NCI-H2107 (cell line): ENCODE measurements at regions not wholly inside any gene's neighbourhood (a gene's known extent, or its start where the extent isn't known, plus 50 kb on each side); places are given as distances from the start of the nearest gene placed in this dataset.

Source experiments
- DNase-seq: peaks from one replicate; lab custom pipeline; 2025; lab: John Stamatoyannopoulos, UW

- DNase-seq: peak; percentile 94
Observed at GRCh38 chr21:38956856-38957571, 151.3 kb downstream of the ETS2 start.

- DNase-seq: no peak
Observed at GRCh38 chr21:38956521-38956855, 150.8 kb downstream of the ETS2 start.

DNA sequence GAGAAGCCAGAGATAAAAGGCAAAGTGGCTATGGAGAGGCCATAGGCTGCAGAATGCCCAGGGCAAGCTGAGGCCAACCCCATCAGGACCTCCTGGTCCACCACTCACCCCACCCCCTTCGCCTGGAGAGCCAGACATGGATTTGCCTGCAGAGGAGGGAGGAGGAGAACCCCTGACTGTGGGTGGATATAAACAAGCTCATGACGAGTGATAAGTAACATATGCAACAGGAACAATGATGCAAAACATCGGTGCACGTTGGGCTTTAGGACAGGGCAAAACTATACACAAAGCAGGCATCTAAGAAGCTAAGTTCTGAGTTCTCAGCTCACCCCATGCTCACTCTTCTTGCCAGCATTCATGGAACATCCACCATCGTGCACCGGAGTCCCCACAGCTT lies 150.3 kb downstream of the ETS2 start:
- no peak for DNase-seq

GRCh38 chr21:38955495-38955894 lies 149.8 kb downstream of the ETS2 start:
- no peak for DNase-seq

DNA sequence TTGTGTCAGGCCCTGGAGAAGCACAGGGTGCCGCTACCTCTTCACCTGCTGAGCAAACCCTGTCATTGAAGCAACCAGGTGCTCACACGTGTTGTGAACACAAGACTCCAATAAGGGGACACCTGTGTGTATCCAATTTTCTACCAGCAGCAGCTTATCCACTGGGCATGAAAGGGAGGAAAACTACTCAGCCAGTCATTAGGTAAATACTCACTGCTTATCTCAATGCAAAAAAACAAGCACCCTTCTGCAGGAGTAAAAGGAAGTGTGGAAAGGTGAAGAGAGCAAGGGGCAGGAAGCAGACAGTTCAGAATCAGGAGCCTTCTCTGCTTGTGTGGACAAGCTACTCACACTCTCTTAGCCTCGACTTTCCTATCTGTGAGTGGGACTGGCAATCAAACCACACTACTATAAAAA lies 148.9 kb downstream of the ETS2 start:
- DNase-seq: peak; percentile 63

DNA sequence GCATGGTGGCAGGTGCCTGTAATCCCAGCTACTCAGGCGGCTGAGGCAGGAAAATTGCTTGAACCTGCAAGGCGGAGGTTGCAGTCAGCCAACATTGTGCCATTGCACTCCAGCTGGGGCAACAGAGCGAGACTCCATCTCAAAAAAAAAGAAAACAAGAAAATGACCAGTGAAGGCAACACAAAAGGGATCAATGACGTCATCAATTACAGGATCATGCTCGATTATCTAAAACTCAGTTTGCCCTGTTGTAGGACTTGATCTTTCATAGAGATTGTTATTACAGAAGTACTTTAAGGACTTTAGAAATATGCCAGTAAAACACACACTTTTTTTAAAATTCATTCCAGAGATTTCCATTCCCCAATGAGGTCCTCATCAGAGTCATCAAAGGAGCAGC lies 147.8 kb downstream of the ETS2 start:
- DNase-seq: no peak

DNA sequence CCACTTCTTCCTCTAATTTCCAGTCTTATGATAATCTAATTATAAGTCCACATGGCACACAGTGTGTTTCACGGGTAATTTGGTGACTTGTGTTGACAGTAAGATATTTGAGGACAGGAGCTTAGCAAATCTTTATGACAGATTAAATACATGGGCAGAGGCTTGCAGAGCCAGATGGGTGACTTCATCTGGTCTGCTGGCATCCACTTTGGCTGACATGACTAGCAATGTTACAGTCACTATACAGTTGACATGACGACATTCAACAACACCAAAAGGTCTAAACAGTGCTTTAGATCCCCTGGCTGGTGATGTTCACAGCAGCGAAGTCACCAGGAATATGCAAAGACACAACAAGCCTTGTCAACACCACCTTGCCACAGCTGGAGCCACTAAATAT lies 147.2 kb downstream of the ETS2 start:
- DNase-seq: no peak

- DNase-seq: no peak
Observed at GRCh38 chr21:38951095-38951730, 145.5 kb downstream of the ETS2 start.

DNA sequence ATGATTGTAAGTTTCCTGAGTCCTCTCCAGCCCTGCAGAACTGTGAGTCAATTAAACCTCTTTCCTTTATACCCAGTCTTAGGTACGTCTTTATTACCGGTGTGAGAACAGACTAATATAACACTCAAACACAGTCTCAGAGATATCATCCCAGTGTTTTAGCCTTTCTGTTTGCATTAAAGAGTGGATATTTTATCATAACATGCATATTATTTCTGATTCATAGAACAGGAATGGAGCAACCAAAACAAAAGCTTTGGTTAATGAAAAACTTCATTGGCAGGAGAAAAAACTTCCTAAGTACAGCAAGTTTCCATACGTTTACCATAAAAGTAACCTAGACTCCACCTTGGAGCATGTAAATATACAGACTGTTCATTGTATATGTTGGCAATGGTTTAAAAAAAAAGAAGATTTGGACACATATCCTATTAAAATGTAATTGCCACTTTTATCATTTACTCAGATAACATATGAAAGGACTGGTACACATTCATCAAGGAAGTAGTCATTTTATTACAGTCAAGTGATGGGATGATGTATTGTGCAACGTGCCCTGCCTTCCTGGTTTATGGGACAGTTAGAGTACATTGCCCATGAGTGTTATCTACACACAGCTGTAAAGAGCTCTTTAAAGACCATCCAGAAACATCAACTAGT lies 144.8 kb downstream of the ETS2 start:
- no peak for DNase-seq

GRCh38 chr21:38949070-38949380 lies 143.3 kb downstream of the ETS2 start:
- no peak for DNase-seq

GRCh38 chr21:38948377-38949069 lies 142.8 kb downstream of the ETS2 start:
- DNase-seq: no peak

- no peak for DNase-seq
Observed at GRCh38 chr21:38945545-38946245, 140.0 kb downstream of the ETS2 start.

- no peak for DNase-seq
Observed at GRCh38 chr21:38944903-38945302, 139.2 kb downstream of the ETS2 start.

DNA sequence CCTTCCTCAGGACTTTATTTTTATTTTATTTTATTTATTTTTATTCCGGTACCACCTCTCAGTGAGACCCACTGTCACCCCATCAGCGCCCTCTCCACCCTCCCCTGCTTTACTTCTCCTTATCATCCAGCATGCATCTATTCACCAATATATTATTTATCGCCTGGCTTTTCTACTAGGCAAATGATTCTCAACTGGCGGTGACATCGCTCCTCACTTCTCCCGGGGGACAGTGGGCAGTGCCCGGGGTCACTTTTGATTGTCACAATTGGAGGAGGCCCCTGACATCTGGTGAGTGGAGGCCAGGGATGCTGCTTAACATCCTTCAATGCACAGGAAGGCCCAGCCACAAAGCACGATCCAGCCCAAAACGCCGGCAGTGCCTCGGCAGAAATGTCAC lies 138.7 kb downstream of the ETS2 start:
- no peak for DNase-seq

- DNase-seq: no peak
Observed at GRCh38 chr21:38942748-38943211, 137.1 kb downstream of the ETS2 start.

- no peak for DNase-seq
Observed at GRCh38 chr21:38938769-38939168, 133.0 kb downstream of the ETS2 start.

DNA sequence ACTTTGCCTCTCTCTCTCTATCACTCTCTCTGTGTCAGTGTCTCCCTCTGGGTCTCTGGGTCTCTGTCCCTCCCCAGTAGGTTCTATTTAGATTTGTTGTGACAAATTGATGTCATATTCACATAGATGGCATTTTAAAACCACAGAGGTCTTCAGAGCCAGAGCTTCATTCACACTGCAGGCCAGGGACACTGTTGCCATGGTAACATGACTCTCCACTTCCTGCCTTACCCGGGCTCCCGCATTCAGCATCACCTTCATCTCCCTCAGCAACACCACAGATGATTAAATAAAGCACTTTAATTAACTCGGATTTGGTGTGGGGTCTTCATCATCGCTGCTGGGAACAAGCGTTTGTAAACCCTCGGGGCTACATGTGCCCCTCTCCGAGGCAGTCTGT lies 132.6 kb downstream of the ETS2 start:
- no peak for DNase-seq

DNA sequence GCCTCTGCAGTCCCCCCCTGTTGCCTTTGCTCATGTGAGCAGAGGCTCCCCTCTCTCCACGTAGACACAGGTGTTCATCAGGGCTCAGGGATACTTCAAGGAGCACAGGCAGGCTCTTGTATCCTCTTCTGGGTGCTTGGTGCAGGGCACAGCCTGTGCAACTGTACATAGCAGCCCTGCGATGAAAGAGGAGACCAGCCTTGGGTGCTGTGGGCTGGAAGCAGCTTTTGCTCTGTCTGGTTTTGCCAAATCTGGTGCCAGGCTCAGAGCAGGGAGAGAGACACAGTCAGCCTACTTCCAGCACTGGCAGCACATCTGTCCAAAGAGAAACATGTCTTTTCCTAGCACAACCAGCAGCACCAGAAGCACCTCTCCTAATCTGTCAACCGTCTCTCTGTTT lies 132.1 kb downstream of the ETS2 start:
- no peak for DNase-seq

DNA sequence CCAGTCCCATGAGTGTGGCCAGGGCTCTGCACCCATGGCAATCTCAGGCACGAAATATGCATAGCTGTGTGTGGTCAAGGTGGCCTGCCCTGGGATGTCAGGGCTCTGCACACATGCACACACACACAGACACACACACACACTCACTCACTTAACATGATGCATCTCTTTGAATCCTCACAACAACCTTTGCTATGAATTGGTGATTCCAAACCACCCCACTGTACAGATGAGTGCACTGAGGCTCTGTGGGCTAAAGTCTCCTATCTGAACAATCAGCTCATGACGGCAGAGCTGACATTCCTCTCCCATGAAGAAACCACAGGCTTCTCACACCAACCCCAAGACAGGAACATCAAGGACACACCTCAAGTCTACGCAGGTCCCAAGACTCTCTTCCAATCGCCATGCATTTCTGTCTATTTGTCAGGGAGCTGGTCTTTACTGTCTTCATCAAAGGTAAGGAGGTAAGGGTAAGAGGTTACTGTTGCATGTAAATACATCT lies 131.6 kb downstream of the ETS2 start:
- DNase-seq: no peak

DNA sequence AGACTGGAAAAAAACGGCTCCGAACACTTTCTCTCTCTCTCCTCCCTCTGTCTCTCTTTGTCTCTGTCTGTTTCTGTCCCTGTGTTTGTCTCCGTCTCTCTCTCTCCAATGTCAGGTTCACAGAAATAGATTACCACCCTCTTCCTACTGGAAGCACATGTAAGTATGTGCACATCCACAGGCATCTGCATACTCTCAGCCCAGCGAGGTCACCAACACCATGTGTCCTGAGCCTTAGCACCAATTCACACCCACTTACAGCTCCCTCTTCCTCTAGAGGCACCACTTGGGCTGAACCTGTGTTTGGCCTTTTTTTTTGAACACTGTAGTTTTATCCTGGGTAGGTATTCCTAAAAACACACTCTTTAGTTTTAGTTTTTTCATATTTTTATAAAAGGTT lies 130.5 kb downstream of the ETS2 start:
- DNase-seq: no peak

- no peak for DNase-seq
Observed at GRCh38 chr21:38933731-38934130, 128.0 kb downstream of the ETS2 start.

GRCh38 chr21:38931291-38931690 lies 125.6 kb downstream of the ETS2 start:
- no peak for DNase-seq
